GM18873 (cell line): ENCODE measurements at regions not wholly inside any gene's neighbourhood (a gene's known extent, or its start where the extent isn't known, plus 50 kb on each side); places are given as distances from the start of the nearest gene placed in this dataset.

ENCODE experiments used
- ATAC-seq: cut with Tn5 transposase; IDR thresholded peaks from one replicate; pipeline ENCODE4 v1.9.1; 2021; ENCODE audit warnings: mild to moderate bottlenecking, moderate library complexity, moderate number of reproducible peaks; ENCODE audit not compliant: unreplicated experiment, low FRiP score

GRCh38 chr6:44657206-44657819, 269.8 kb downstream of the CDC5L start:
- no peak for ATAC-seq

GRCh38 chr6:44658571-44658970, 271.1 kb downstream of the CDC5L start:
- no peak for ATAC-seq

GRCh38 chr6:44659726-44660125, 272.2 kb downstream of the CDC5L start:
- ATAC-seq = no peak

GRCh38 chr6:44660561-44661220, 273.2 kb downstream of the CDC5L start:
- no peak for ATAC-seq

- ATAC-seq = no peak
Observed at GRCh38 chr6:44661221-44662008, 273.9 kb downstream of the CDC5L start.

- ATAC-seq = no peak
Observed at GRCh38 chr6:44662461-44663121, 275.1 kb downstream of the CDC5L start.

GRCh38 chr6:44663860-44664634, 276.5 kb downstream of the CDC5L start:
- ATAC-seq = no peak

- no peak for ATAC-seq
Observed at GRCh38 chr6:44664716-44665115, 277.2 kb downstream of the CDC5L start.

GRCh38 chr6:44665143-44665542, 277.6 kb downstream of the CDC5L start:
- no peak for ATAC-seq

- no peak for ATAC-seq
Observed at GRCh38 chr6:44665683-44666082, 278.2 kb downstream of the CDC5L start.

GRCh38 chr6:44666324-44666723, 278.8 kb downstream of the CDC5L start:
- no peak for ATAC-seq

- no peak for ATAC-seq
Observed at GRCh38 chr6:44667226-44667625, 279.7 kb downstream of the CDC5L start.

- no peak for ATAC-seq
Observed at GRCh38 chr6:44667668-44668390, 280.3 kb downstream of the CDC5L start.

GRCh38 chr6:44668391-44668930, 281.0 kb downstream of the CDC5L start:
- no peak for ATAC-seq

- ATAC-seq = no peak
Observed at GRCh38 chr6:44668976-44669934, 281.7 kb downstream of the CDC5L start.

GRCh38 chr6:44670146-44670545, 282.6 kb downstream of the CDC5L start:
- no peak for ATAC-seq

GRCh38 chr6:44671333-44671732, 283.8 kb downstream of the CDC5L start:
- ATAC-seq = no peak

- ATAC-seq = no peak
Observed at GRCh38 chr6:44672086-44672485, 284.6 kb downstream of the CDC5L start.
